Neural crest cell (in vitro differentiated cells): ENCODE measurements at regions not wholly inside any gene's neighbourhood (a gene's known extent, or its start where the extent isn't known, plus 50 kb on each side); places are given as distances from the start of the nearest gene placed in this dataset.
"Not testable (repeated sequence)": the region's sequence is repeated elsewhere in the genome, so short reads cannot be mapped to it uniquely, and the experiment has no call there.

Experiments
- DNase-seq: peaks from one replicate; pipeline ENCODE4 v3.0.0; 2021; ENCODE audit warnings: low read depth, mixed read lengths, low spot score
- H3K27ac Mint-ChIP-seq: one replicate; pipeline ENCODE4 v1.8.0; 2021; ENCODE audit warnings: mild to moderate bottlenecking, mixed read lengths; ENCODE audit not compliant: unreplicated experiment
- H3K27me3 Mint-ChIP-seq: 2 replicates; pipeline ENCODE4 v1.8.0; 2021; ENCODE audit warnings: low read depth, mild to moderate bottlenecking, mixed read lengths
- H3K36me3 Mint-ChIP-seq: 2 replicates; pipeline ENCODE4 v1.8.0; 2021; ENCODE audit warnings: low read depth, mild to moderate bottlenecking, mixed read lengths
- H3K4me1 Mint-ChIP-seq: 2 replicates; pipeline ENCODE4 v1.8.0; 2021; ENCODE audit warnings: mixed read lengths
- H3K4me3 Mint-ChIP-seq: one replicate; pipeline ENCODE4 v1.8.0; 2021; ENCODE audit warnings: mild to moderate bottlenecking, mixed read lengths
- H3K9me3 Mint-ChIP-seq: 2 replicates; pipeline ENCODE4 v1.8.0; 2021; ENCODE audit warnings: mixed read lengths
- TF ChIP-seq, protein P1 (sequence below): fragments of 200-600 bp; sonication (generic); conservative IDR thresholded peaks from 2 replicates; pipeline ENCODE4 v1.5.0; 2021; ENCODE audit warnings: antibody characterized with exemption, mild to moderate bottlenecking

DNA sequence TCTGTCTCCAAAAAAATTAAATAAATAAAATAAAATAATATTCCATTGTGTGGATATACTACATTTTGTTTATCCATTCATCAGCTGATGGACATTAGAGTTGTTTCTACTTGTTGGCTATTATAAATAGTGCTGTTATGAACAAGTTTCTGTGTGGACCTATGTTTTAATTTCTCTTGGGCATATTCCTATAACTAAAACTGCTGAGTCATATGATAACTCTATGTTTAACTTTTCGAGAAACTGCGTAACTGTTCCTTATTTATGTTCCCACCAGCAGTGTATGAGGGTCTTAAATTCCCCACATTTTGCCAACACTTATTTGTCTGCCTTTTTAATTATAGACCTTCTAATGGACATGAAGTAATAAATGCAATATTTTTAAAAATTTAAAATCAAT is 80.0 kb upstream of the XIST start:
- Mint-ChIP-seq H3K36me3 (no peaks in the 10 kb centered on the region), H3K9me3 (peaks cover 3% of the 10 kb centered on the region), H3K27me3 (no peaks in the 10 kb centered on the region), H3K27ac (no peak overlapping the region), H3K4me3 (no peak overlapping the region), H3K4me1 (no peaks in the 10 kb centered on the region)
- TF ChIP-seq, protein P1, sequence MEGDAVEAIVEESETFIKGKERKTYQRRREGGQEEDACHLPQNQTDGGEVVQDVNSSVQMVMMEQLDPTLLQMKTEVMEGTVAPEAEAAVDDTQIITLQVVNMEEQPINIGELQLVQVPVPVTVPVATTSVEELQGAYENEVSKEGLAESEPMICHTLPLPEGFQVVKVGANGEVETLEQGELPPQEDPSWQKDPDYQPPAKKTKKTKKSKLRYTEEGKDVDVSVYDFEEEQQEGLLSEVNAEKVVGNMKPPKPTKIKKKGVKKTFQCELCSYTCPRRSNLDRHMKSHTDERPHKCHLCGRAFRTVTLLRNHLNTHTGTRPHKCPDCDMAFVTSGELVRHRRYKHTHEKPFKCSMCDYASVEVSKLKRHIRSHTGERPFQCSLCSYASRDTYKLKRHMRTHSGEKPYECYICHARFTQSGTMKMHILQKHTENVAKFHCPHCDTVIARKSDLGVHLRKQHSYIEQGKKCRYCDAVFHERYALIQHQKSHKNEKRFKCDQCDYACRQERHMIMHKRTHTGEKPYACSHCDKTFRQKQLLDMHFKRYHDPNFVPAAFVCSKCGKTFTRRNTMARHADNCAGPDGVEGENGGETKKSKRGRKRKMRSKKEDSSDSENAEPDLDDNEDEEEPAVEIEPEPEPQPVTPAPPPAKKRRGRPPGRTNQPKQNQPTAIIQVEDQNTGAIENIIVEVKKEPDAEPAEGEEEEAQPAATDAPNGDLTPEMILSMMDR = no peak
- no peak for DNase-seq

DNA sequence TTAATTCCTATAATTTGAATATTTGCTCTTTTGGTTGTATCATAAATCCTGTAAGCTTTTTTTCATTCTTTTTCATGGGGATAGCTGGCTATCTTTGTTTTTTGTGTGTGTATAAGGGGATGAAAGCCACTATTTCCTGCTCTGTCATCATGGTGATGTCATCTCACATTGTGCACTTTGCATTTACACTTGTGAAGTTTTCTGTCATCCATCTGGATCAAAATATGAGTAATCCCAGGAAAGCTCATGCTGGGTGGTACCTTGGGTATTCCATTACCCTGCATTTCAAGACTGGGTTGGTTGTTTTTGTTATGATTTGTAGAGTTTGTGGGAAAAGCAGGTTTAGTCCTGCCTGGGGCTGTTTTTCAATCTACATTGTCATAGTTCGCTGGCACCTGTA is 77.8 kb upstream of the XIST start:
- no peak for DNase-seq
- no peaks in the 10 kb centered on the region for H3K4me1 Mint-ChIP-seq
- peaks cover 3% of the 10 kb centered on the region for H3K9me3 Mint-ChIP-seq
- H3K4me3 Mint-ChIP-seq = no peak overlapping the region
- no peaks in the 10 kb centered on the region for H3K36me3 Mint-ChIP-seq
- H3K27me3 Mint-ChIP-seq = no peaks in the 10 kb centered on the region
- no peak overlapping the region for H3K27ac Mint-ChIP-seq
- TF ChIP-seq, protein P1 = no peak

DNA sequence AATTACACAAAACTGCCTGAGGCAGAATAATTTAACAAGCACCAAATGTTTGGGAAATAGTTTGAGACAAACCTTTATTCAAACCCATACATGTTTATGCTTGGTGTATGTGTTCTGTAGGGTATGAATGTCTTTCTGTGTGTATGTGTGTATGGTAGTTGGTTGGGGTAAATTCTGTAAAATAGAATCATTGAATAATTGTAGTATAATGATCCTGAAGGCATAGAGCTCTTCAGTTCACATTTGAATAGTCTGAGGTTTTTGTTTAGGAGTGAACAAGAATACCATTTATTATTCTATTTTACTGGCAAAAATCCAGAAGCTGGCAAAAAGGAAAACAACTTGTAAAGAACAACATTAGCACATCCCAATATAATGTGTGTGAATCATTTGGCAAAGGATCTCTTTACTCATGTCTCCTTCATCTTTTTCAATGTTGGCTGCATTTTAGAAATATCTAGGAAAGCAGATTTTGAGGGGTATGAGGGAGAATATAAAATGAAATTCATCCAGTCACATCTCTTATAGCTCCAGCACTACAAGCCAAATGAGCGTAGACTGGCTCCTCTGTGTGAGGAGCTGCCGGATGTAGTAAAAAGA is 70.4 kb upstream of the XIST start:
- Mint-ChIP-seq H3K4me3 (no peak overlapping the region), H3K27ac (no peak overlapping the region), H3K36me3 (no peaks in the 10 kb centered on the region), H3K9me3 (peaks cover 5% of the 10 kb centered on the region), H3K4me1 (peaks cover 33% of the 10 kb centered on the region), H3K27me3 (no peaks in the 10 kb centered on the region)
- TF ChIP-seq, protein P1 = no peak
- DNase-seq = no peak

DNA sequence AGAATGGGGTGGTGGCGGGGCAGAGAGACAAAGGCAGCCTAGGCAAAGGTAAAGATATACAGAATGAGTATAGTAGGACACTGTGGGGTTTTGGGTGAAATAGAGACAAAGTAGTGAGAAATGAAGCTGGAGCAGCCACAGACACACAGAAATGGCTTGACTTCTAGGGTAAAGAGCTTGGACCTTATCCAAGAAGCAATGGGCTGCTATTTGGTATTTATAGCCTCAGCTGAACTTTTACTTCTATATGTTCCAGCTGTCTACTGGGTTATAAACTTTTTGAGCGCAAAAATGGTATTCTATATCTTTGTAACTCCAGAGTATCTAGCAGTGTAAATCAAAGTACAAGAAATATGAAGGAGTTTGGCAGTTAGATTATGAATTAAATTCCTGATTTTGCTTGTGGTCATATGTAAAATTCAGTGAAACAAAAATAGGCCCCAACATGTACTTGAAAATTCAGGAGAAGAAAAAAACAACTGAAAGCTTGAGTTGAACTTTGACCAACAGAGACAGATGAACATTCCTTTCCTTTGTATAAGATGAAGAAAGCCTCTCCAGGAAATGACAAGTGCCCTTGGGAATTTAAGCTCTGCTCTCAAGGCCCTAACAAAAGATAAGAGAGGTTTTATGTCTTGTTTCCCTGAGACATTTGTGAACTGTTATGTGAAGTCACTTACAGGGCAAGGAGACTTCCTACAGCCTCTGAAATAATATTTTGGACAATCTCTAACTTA is 64.6 kb upstream of the XIST start:
- Mint-ChIP-seq H3K27ac (peak overlapping the region; percentile 99), H3K27me3 (no peaks in the 10 kb centered on the region), H3K36me3 (no peaks in the 10 kb centered on the region), H3K4me1 (peaks cover 56% of the 10 kb centered on the region), H3K9me3 (peaks cover 3% of the 10 kb centered on the region), H3K4me3 (peak overlapping the region; percentile 57)
- TF ChIP-seq, protein P1 = no peak
- DNase-seq = no peak

DNA sequence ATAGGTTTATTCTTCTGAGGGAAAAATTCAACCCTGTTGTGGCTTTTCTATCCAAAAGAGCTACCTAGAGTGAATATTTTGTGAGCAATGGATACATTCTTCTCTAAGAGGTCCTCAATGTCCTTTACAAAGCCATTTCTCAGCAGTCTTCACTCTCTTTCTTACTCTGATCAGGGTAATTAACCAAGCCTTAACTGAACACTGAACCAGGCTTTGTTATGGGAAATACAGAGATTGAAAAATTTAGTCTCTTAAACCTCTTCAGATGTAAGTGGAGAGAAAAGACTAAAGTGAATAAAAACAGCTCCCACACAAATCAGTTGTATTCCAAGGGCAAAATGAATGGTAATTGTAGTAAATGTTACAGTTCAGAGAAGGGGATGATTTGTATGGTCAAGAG is 64.0 kb upstream of the XIST start:
- TF ChIP-seq, protein P1 = no peak
- H3K27ac Mint-ChIP-seq = peak overlapping the region; percentile 99
- H3K4me3 Mint-ChIP-seq = peak overlapping the region; percentile 57
- no peaks in the 10 kb centered on the region for H3K36me3 Mint-ChIP-seq
- peaks cover 53% of the 10 kb centered on the region for H3K4me1 Mint-ChIP-seq
- H3K27me3 Mint-ChIP-seq = no peaks in the 10 kb centered on the region
- no peaks in the 10 kb centered on the region for H3K9me3 Mint-ChIP-seq
- DNase-seq = no peak

DNA sequence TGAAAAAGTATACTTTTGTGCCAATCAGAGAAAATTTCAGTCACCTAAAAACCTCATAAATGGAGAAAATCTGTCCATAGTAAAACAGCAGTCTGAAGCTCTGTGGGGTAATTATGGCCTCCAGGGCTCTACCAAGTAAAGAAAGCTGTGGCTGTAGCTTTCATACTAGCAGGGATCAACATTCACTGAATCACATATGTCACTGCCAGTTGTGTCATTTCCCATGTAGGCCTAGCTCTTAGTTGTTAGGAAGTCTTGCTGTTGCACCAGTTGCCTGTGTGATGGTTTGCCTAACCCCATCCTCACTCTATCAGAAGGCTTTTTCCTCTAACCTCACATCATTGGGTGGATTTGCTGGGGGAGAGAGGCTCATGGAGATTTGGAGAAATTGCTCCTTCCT is 62.3 kb upstream of the XIST start:
- H3K4me3 Mint-ChIP-seq = peak overlapping the region; percentile 8
- H3K36me3 Mint-ChIP-seq, H3K9me3 Mint-ChIP-seq, H3K27me3 Mint-ChIP-seq, DNase-seq: not testable (repeated sequence)
- H3K27ac Mint-ChIP-seq = peak overlapping the region; percentile 72
- peaks cover 53% of the 10 kb centered on the region for H3K4me1 Mint-ChIP-seq
